ENCODE measurements at regions not wholly inside any gene's neighbourhood (a gene's known extent, or its start where the extent isn't known, plus 50 kb on each side); places are given as distances from the start of the nearest gene placed in this dataset.
"Not testable (repeated sequence)": the region's sequence is repeated elsewhere in the genome, so short reads cannot be mapped to it uniquely, and the experiment has no call there.

- DNase-seq (ENCODE audit: low spot score), result not testable (repeated sequence)
These were observed 124.4 kb upstream of the RANBP3L start for GRCh38 chr5:36426070-36426469.

GRCh38 chr5:36435516-36435915, 133.8 kb upstream of the RANBP3L start:
- DNase-seq (ENCODE audit: low spot score), result no peak

- DNase-seq (ENCODE audit: low spot score), result no peak
These were observed 134.6 kb upstream of the RANBP3L start for GRCh38 chr5:36436306-36436705.

GRCh38 chr5:36438765-36439561, 137.3 kb upstream of the RANBP3L start:
- DNase-seq (ENCODE audit: low spot score), result no peak

GRCh38 chr5:36440300-36440699, 138.6 kb upstream of the RANBP3L start:
- no peak for DNase-seq (ENCODE audit: low spot score)

- DNase-seq (ENCODE audit: low spot score), result no peak
These were observed 139.6 kb upstream of the RANBP3L start for GRCh38 chr5:36441280-36441679.

GRCh38 chr5:36442352-36442751, 140.7 kb upstream of the RANBP3L start:
- DNase-seq (ENCODE audit: low spot score), result no peak

- no peak for DNase-seq (ENCODE audit: low spot score)
These were observed 141.1 kb upstream of the RANBP3L start for GRCh38 chr5:36442796-36443195.

- DNase-seq (ENCODE audit: low spot score), result no peak
These were observed 142.2 kb upstream of the RANBP3L start for GRCh38 chr5:36443941-36444340.

GRCh38 chr5:36444582-36445418, 143.1 kb upstream of the RANBP3L start:
- no peak for DNase-seq (ENCODE audit: low spot score)

GRCh38 chr5:36447776-36448175, 146.1 kb upstream of the RANBP3L start:
- DNase-seq (ENCODE audit: low spot score), result no peak

- DNase-seq (ENCODE audit: low spot score), result no peak
These were observed 148.7 kb upstream of the RANBP3L start for GRCh38 chr5:36450229-36451014.

- DNase-seq (ENCODE audit: low spot score), result no peak
These were observed 150.8 kb upstream of the RANBP3L start for GRCh38 chr5:36452424-36453006.

GRCh38 chr5:36457511-36458270, 148.7 kb upstream of the SLC1A3 start:
- no peak for DNase-seq (ENCODE audit: low spot score)

GRCh38 chr5:36458746-36459145, 147.7 kb upstream of the SLC1A3 start:
- no peak for DNase-seq (ENCODE audit: low spot score)

GRCh38 chr5:36459176-36460135, 146.9 kb upstream of the SLC1A3 start:
- no peak for DNase-seq (ENCODE audit: low spot score)

GRCh38 chr5:36462295-36463021, 143.9 kb upstream of the SLC1A3 start:
- no peak for DNase-seq (ENCODE audit: low spot score)

GRCh38 chr5:36475942-36476341, 130.5 kb upstream of the SLC1A3 start:
- DNase-seq (ENCODE audit: low spot score), result not testable (repeated sequence)

GRCh38 chr5:36478646-36479317, 127.6 kb upstream of the SLC1A3 start:
- no peak for DNase-seq (ENCODE audit: low spot score)
